Cardiac muscle cell (in vitro differentiated cells and primary cell): ENCODE measurements at regions not wholly inside any gene's neighbourhood (a gene's known extent, or its start where the extent isn't known, plus 50 kb on each side); places are given as distances from the start of the nearest gene placed in this dataset.

Source experiments
- DNase-seq, 2 donors: peaks; one replicate each; pipeline versions ENCODE4 v3.0.0 to v3.0.0-alpha.2; 2010 to 2017; ENCODE audit warnings: low read depth in 1 of 2, low spot score in 1 of 2
- H3K27ac ChIP-seq: fragments of 200-600 bp; sonication (generic); 2 replicates; pipeline ENCODE4 v1.5.1; 2016
- H3K27me3 ChIP-seq: fragments of 200-600 bp; sonication (generic); 2 replicates; pipeline ENCODE4 v1.6.0; 2016; ENCODE audit warnings: control low read depth
- H3K36me3 ChIP-seq: fragments of 200-600 bp; sonication (generic); 2 replicates; pipeline ENCODE4 v1.5.1; 2016; ENCODE audit warnings: control low read depth
- H3K4me1 ChIP-seq: fragments of 200-600 bp; sonication (generic); 2 replicates; pipeline ENCODE4 v1.8.1; 2017; ENCODE audit warnings: low read depth, mild to moderate bottlenecking, mixed run types
- H3K4me3 ChIP-seq: fragments of 200-600 bp; sonication (generic); 2 replicates; pipeline ENCODE4 v1.5.1; 2016; ENCODE audit warnings: mild to moderate bottlenecking
- H3K9me3 ChIP-seq: fragments of 200-600 bp; sonication (generic); 2 replicates; pipeline ENCODE4 v1.5.1; 2017; ENCODE audit warnings: low read depth, mild to moderate bottlenecking, control low read depth
- CTCF ChIP-seq: IDR thresholded peaks from 2 replicates; pipeline ENCODE4 v1.5.1; 2012; ENCODE audit warnings: low read depth, mild to moderate bottlenecking, low read length

- no peak for TF ChIP-seq CTCF
Observed at GRCh38 chr13:56009418-56009817, 1131.3 kb upstream of the PRR20A start.

GRCh38 chr13:56012644-56013043 lies 1128.1 kb upstream of the PRR20A start:
- Histone ChIP-seq H3K9me3 (no peaks in the 10 kb centered on the region), H3K27me3 (no peaks in the 10 kb centered on the region), H3K27ac (no peak overlapping the region), H3K36me3 (no peaks in the 10 kb centered on the region), H3K4me3 (no peak overlapping the region), H3K4me1 (no peaks in the 10 kb centered on the region)
- TF ChIP-seq CTCF, result no peak
- no peak for DNase-seq

More at GRCh38 chr13:56009418-56009817, 1131.3 kb upstream of the PRR20A start:
- H3K4me3 ChIP-seq, result no peak overlapping the region
- no peak overlapping the region for H3K27ac ChIP-seq
- no peaks in the 10 kb centered on the region for H3K36me3 ChIP-seq
- H3K27me3 ChIP-seq, result no peaks in the 10 kb centered on the region
- DNase-seq, result no peak
- H3K9me3 ChIP-seq, result no peaks in the 10 kb centered on the region
- no peaks in the 10 kb centered on the region for H3K4me1 ChIP-seq

GRCh38 chr13:56015919-56016318 lies 1124.8 kb upstream of the PRR20A start:
- Histone ChIP-seq H3K4me3 (no peak overlapping the region), H3K27ac (no peak overlapping the region), H3K4me1 (no peaks in the 10 kb centered on the region), H3K9me3 (no peaks in the 10 kb centered on the region), H3K27me3 (no peaks in the 10 kb centered on the region), H3K36me3 (no peaks in the 10 kb centered on the region)
- DNase-seq, result no peak
- no peak for TF ChIP-seq CTCF

GRCh38 chr13:56019606-56020005 lies 1121.1 kb upstream of the PRR20A start:
- Histone ChIP-seq H3K27ac (no peak overlapping the region), H3K27me3 (no peaks in the 10 kb centered on the region), H3K36me3 (no peaks in the 10 kb centered on the region), H3K4me1 (no peaks in the 10 kb centered on the region), H3K9me3 (no peaks in the 10 kb centered on the region), H3K4me3 (no peak overlapping the region)
- DNase-seq, result no peak
- no peak for TF ChIP-seq CTCF

- Histone ChIP-seq H3K27ac (no peak overlapping the region), H3K9me3 (no peaks in the 10 kb centered on the region), H3K36me3 (no peaks in the 10 kb centered on the region), H3K4me3 (no peak overlapping the region), H3K27me3 (no peaks in the 10 kb centered on the region), H3K4me1 (no peaks in the 10 kb centered on the region)
- TF ChIP-seq CTCF, result no peak
- DNase-seq, result no peak
Observed at GRCh38 chr13:56020425-56020824, 1120.3 kb upstream of the PRR20A start.

GRCh38 chr13:56039992-56040391 lies 1100.7 kb upstream of the PRR20A start:
- no peak overlapping the region for H3K4me3 ChIP-seq
- H3K4me1 ChIP-seq, result no peaks in the 10 kb centered on the region
- no peaks in the 10 kb centered on the region for H3K9me3 ChIP-seq

More at GRCh38 chr13:56039992-56040391, 1100.7 kb upstream of the PRR20A start:
- H3K27ac ChIP-seq, result no peak overlapping the region
- no peak for DNase-seq
- H3K27me3 ChIP-seq, result no peaks in the 10 kb centered on the region
- no peak for TF ChIP-seq CTCF
- no peaks in the 10 kb centered on the region for H3K36me3 ChIP-seq
